NCI-H2227 (cell line): ENCODE measurements at regions not wholly inside any gene's neighbourhood (a gene's known extent, or its start where the extent isn't known, plus 50 kb on each side); places are given as distances from the start of the nearest gene placed in this dataset.

Source experiments
- DNase-seq: peaks from one replicate; lab custom pipeline; 2025; ENCODE audit not compliant: unreplicated experiment; lab: John Stamatoyannopoulos, UW

GRCh38 chr17:13230350-13231264 lies 212.8 kb upstream of the ELAC2 start:
- no peak for DNase-seq

GRCh38 chr17:13228225-13228624 lies 210.4 kb upstream of the ELAC2 start:
- no peak for DNase-seq

- DNase-seq: no peak
Observed at GRCh38 chr17:13222975-13223374, 205.1 kb upstream of the ELAC2 start.

- no peak for DNase-seq
Observed at GRCh38 chr17:13212860-13213259, 195.0 kb upstream of the ELAC2 start.

- no peak for DNase-seq
Observed at GRCh38 chr17:13209081-13209480, 191.3 kb upstream of the ELAC2 start.

- DNase-seq: no peak
Observed at GRCh38 chr17:13204607-13205237, 186.9 kb upstream of the ELAC2 start.

- no peak for DNase-seq
Observed at GRCh38 chr17:13202835-13203234, 185.0 kb upstream of the ELAC2 start.

- no peak for DNase-seq
Observed at GRCh38 chr17:13200671-13201070, 182.8 kb upstream of the ELAC2 start.

GRCh38 chr17:13199425-13199824 lies 181.6 kb upstream of the ELAC2 start:
- no peak for DNase-seq

- DNase-seq: no peak
Observed at GRCh38 chr17:13197586-13197985, 179.8 kb upstream of the ELAC2 start.

- DNase-seq: no peak
Observed at GRCh38 chr17:13194887-13195286, 177.1 kb upstream of the ELAC2 start.

- no peak for DNase-seq
Observed at GRCh38 chr17:13182854-13183253, 165.0 kb upstream of the ELAC2 start.

- no peak for DNase-seq
Observed at GRCh38 chr17:13182450-13182849, 164.6 kb upstream of the ELAC2 start.

- DNase-seq: no peak
Observed at GRCh38 chr17:13181683-13182082, 163.9 kb upstream of the ELAC2 start.

- DNase-seq: no peak
Observed at GRCh38 chr17:13176436-13176835, 158.6 kb upstream of the ELAC2 start.

- DNase-seq: no peak
Observed at GRCh38 chr17:13171790-13172189, 154.0 kb upstream of the ELAC2 start.

- no peak for DNase-seq
Observed at GRCh38 chr17:13162361-13162760, 144.5 kb upstream of the ELAC2 start.

GRCh38 chr17:13160790-13161189 lies 143.0 kb upstream of the ELAC2 start:
- DNase-seq: no peak

GRCh38 chr17:13160296-13160695 lies 142.5 kb upstream of the ELAC2 start:
- DNase-seq: no peak

- DNase-seq: no peak
Observed at GRCh38 chr17:13158494-13159240, 140.8 kb upstream of the ELAC2 start.

GRCh38 chr17:13157656-13158055 lies 139.8 kb upstream of the ELAC2 start:
- DNase-seq: no peak

GRCh38 chr17:13154930-13155329 lies 137.1 kb upstream of the ELAC2 start:
- DNase-seq: no peak
